Testis (tissue), 2 donors: ENCODE measurements at regions not wholly inside any gene's neighbourhood (a gene's known extent, or its start where the extent isn't known, plus 50 kb on each side); places are given as distances from the start of the nearest gene placed in this dataset.

Experiments
- POLR2A ChIP-seq: fragments of 450-650 bp; IDR thresholded peaks from one replicate; pipeline ENCODE4 v1.6.1; 2017; ENCODE audit warnings: antibody characterized with exemption, mild to moderate bottlenecking, moderate library complexity
- TF ChIP-seq, protein P1 (sequence below), 3 experiments: fragments of 450-650 bp in 2 of 3; fragments of 200-600 bp in 1 of 3; sonication (generic) in 1 of 3; IDR thresholded peaks; one replicate each; pipeline ENCODE4 v1.5.1; 2016 to 2019; ENCODE audit warnings: antibody characterized with exemption in 3 of 3, mild to moderate bottlenecking in 2 of 3, moderate library complexity in 1 of 3

DNA sequence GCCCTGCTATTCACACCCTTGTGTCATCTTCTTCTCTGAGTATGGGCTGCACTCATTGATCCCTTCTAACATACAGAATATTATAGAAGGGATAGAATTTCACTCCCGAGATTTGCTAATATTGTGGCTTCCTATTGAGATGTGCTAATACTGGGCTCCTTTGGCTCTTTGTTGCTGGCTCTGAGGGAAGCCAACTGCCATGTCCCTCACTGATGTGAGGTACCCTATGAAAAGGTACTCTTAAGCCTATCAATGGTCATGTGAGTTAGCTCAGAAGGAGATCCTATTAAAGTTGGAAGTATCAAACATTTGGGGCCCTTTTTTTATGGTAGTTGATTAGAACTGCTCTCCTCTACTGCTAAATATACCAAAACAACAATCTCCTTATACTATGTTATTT, 665.2 kb upstream of the ZWINT start:
- TF ChIP-seq, protein P1, sequence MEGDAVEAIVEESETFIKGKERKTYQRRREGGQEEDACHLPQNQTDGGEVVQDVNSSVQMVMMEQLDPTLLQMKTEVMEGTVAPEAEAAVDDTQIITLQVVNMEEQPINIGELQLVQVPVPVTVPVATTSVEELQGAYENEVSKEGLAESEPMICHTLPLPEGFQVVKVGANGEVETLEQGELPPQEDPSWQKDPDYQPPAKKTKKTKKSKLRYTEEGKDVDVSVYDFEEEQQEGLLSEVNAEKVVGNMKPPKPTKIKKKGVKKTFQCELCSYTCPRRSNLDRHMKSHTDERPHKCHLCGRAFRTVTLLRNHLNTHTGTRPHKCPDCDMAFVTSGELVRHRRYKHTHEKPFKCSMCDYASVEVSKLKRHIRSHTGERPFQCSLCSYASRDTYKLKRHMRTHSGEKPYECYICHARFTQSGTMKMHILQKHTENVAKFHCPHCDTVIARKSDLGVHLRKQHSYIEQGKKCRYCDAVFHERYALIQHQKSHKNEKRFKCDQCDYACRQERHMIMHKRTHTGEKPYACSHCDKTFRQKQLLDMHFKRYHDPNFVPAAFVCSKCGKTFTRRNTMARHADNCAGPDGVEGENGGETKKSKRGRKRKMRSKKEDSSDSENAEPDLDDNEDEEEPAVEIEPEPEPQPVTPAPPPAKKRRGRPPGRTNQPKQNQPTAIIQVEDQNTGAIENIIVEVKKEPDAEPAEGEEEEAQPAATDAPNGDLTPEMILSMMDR (IDR thresholded peaks at IDR 0.05), result no peak
- no peak for TF ChIP-seq POLR2A
